NB4 (cell line): ENCODE measurements at regions not wholly inside any gene's neighbourhood (a gene's known extent, or its start where the extent isn't known, plus 50 kb on each side); places are given as distances from the start of the nearest gene placed in this dataset.

Experiments used
- DNase-seq: peaks from one replicate; pipeline ENCODE4 v3.0.0; 2010; ENCODE audit warnings: low read depth
- H3K4me3 ChIP-seq: one replicate; pipeline ENCODE4 v1.5.1; 2011; ENCODE audit warnings: mild to moderate bottlenecking, low read depth, low read length, moderate library complexity
- CTCF ChIP-seq: IDR thresholded peaks from one replicate; pipeline ENCODE4 v1.5.1; 2012; ENCODE audit warnings: low read depth, low read length
- MAX ChIP-seq: IDR thresholded peaks from 2 replicates; pipeline ENCODE4 v1.6.1; 2011; ENCODE audit warnings: low read depth, low read length
- MYC ChIP-seq: IDR thresholded peaks from 2 replicates; pipeline ENCODE4 v1.6.1; 2011; ENCODE audit warnings: low read depth, low read length
- POLR2A ChIP-seq: IDR thresholded peaks from 2 replicates; pipeline ENCODE4 v1.6.1; 2011; ENCODE audit warnings: mild to moderate bottlenecking; ENCODE audit not compliant: insufficient read length; ENCODE audit errors: extremely low read depth

- H3K4me3 ChIP-seq = no peak overlapping the region
- DNase-seq = no peak
- TF ChIP-seq MYC = no peak
- TF ChIP-seq MAX = no peak
These were observed 127.5 kb upstream of the COL21A1 start for GRCh38 chr6:56374841-56375369.

- TF ChIP-seq CTCF (no peak), POLR2A (no peak), MYC (no peak), MAX (no peak)
- no peak for DNase-seq
- H3K4me3 ChIP-seq = no peak overlapping the region
These were observed 125.1 kb upstream of the COL21A1 start for GRCh38 chr6:56372406-56372995.

GRCh38 chr6:56370561-56371211 lies 123.3 kb upstream of the COL21A1 start:
- H3K4me3 ChIP-seq = no peak overlapping the region
- DNase-seq = peak; percentile 28
- TF ChIP-seq MYC = no peak
- no peak for TF ChIP-seq CTCF
- TF ChIP-seq POLR2A = no peak
- no peak for TF ChIP-seq MAX

GRCh38 chr6:56370127-56370540 lies 122.8 kb upstream of the COL21A1 start:
- TF ChIP-seq POLR2A = no peak
- no peak for TF ChIP-seq MYC
- no peak for TF ChIP-seq CTCF
- TF ChIP-seq MAX = no peak
- no peak overlapping the region for H3K4me3 ChIP-seq
- no peak for DNase-seq

- DNase-seq = no peak
- TF ChIP-seq MYC (no peak), CTCF (no peak), MAX (no peak), POLR2A (no peak)
- no peak overlapping the region for H3K4me3 ChIP-seq
These were observed 121.1 kb upstream of the COL21A1 start for GRCh38 chr6:56368491-56368890.

- TF ChIP-seq MYC (no peak), MAX (no peak), POLR2A (no peak), CTCF (no peak)
- no peak for DNase-seq
- no peak overlapping the region for H3K4me3 ChIP-seq
These were observed 118.9 kb upstream of the COL21A1 start for GRCh38 chr6:56366141-56366852.
